ENCODE measurements at regions not wholly inside any gene's neighbourhood (a gene's known extent, or its start where the extent isn't known, plus 50 kb on each side); places are given as distances from the start of the nearest gene placed in this dataset.

GRCh38 chr3:127394984-127395662, 107.3 kb upstream of the PRR20G start:
- intact Hi-C loops (cut with DNase I) = no loop called here
- no peaks in the 10 kb centered on the region for H3K4me1 ChIP-seq (ENCODE audit: control insufficient read depth in 1 of 2, insufficient read depth in 2 of 2, low read length in 2 of 2)
- no peaks in the 10 kb centered on the region for H3K36me3 ChIP-seq (ENCODE audit: control insufficient read depth in 1 of 2, insufficient read depth in 2 of 2, low read length in 1 of 2)
- no peaks in the 10 kb centered on the region for H3K27me3 ChIP-seq (ENCODE audit: control insufficient read depth in 1 of 2, insufficient read depth in 2 of 2, low read length in 1 of 2)
- peaks cover 2% of the 10 kb centered on the region for H3K9me3 ChIP-seq (ENCODE audit: control insufficient read depth, low read length)
- WGBS, 2 donors = 66 to 73% methylated on average over 15 of the region's 15 CpGs
- DNase-seq (no peak), ATAC-seq (ENCODE audit: low FRiP score) (no peak)
- no peak overlapping the region for H3K4me3 ChIP-seq (ENCODE audit: low read length in 2 of 2)
- H3K27ac ChIP-seq (ENCODE audit: low read depth in 1 of 2, low read length in 2 of 2) = no peak overlapping the region

GRCh38 chr3:127394031-127394430, 106.2 kb upstream of the PRR20G start:
- no peak overlapping the region for H3K27ac ChIP-seq (ENCODE audit: low read depth in 1 of 2, low read length in 2 of 2)
- no peak overlapping the region for H3K4me3 ChIP-seq (ENCODE audit: low read length in 2 of 2)
- intact Hi-C loops (cut with DNase I) = no loop called here
- H3K4me1 ChIP-seq (ENCODE audit: control insufficient read depth in 1 of 2, insufficient read depth in 2 of 2, low read length in 2 of 2) = no peaks in the 10 kb centered on the region
- no peak for ATAC-seq (ENCODE audit: low FRiP score)
- peaks cover 2% of the 10 kb centered on the region for H3K9me3 ChIP-seq (ENCODE audit: control insufficient read depth, low read length)
- H3K36me3 ChIP-seq (ENCODE audit: control insufficient read depth in 1 of 2, insufficient read depth in 2 of 2, low read length in 1 of 2) = no peaks in the 10 kb centered on the region
- DNase-seq = no peak
- no peaks in the 10 kb centered on the region for H3K27me3 ChIP-seq (ENCODE audit: control insufficient read depth in 1 of 2, insufficient read depth in 2 of 2, low read length in 1 of 2)
- 60 to 69% methylated on average over 4 of the region's 4 CpGs for WGBS, 2 donors

GRCh38 chr3:127393131-127393820, 105.4 kb upstream of the PRR20G start:
- intact Hi-C loops (cut with DNase I) = no loop called here
- H3K4me1 ChIP-seq (ENCODE audit: control insufficient read depth in 1 of 2, insufficient read depth in 2 of 2, low read length in 2 of 2) = no peaks in the 10 kb centered on the region
- H3K9me3 ChIP-seq (ENCODE audit: control insufficient read depth, low read length) = peaks cover 2% of the 10 kb centered on the region
- H3K36me3 ChIP-seq (ENCODE audit: control insufficient read depth in 1 of 2, insufficient read depth in 2 of 2, low read length in 1 of 2) = no peaks in the 10 kb centered on the region
- ATAC-seq (ENCODE audit: low FRiP score) = no peak
- H3K27me3 ChIP-seq (ENCODE audit: control insufficient read depth in 1 of 2, insufficient read depth in 2 of 2, low read length in 1 of 2) = no peaks in the 10 kb centered on the region
- WGBS, 2 donors = 70 to 78% methylated on average over 5 of the region's 5 CpGs
- H3K4me3 ChIP-seq (ENCODE audit: low read length in 2 of 2) = no peak overlapping the region
- H3K27ac ChIP-seq (ENCODE audit: low read depth in 1 of 2, low read length in 2 of 2) = no peak overlapping the region
- no peak for DNase-seq

GRCh38 chr3:127392156-127392490, 104.3 kb upstream of the PRR20G start:
- Histone ChIP-seq H3K4me3 (ENCODE audit: low read length in 2 of 2) (no peak overlapping the region), H3K27me3 (ENCODE audit: control insufficient read depth in 1 of 2, insufficient read depth in 2 of 2, low read length in 1 of 2) (no peaks in the 10 kb centered on the region), H3K36me3 (ENCODE audit: control insufficient read depth in 1 of 2, insufficient read depth in 2 of 2, low read length in 1 of 2) (no peaks in the 10 kb centered on the region), H3K4me1 (ENCODE audit: control insufficient read depth in 1 of 2, insufficient read depth in 2 of 2, low read length in 2 of 2) (no peaks in the 10 kb centered on the region), H3K27ac (ENCODE audit: low read depth in 1 of 2, low read length in 2 of 2) (no peak overlapping the region), H3K9me3 (ENCODE audit: control insufficient read depth, low read length) (peaks cover 2% of the 10 kb centered on the region)
- 66 to 69% methylated on average over 8 of the region's 8 CpGs for WGBS, 2 donors
- intact Hi-C loops (cut with DNase I) = no loop called here
- peak in 1 of 2 donors; percentile 56 for DNase-seq
- ATAC-seq (ENCODE audit: low FRiP score) = no peak

GRCh38 chr3:127391436-127392155, 103.8 kb upstream of the PRR20G start:
- Histone ChIP-seq H3K4me1 (ENCODE audit: control insufficient read depth in 1 of 2, insufficient read depth in 2 of 2, low read length in 2 of 2) (no peaks in the 10 kb centered on the region), H3K27me3 (ENCODE audit: control insufficient read depth in 1 of 2, insufficient read depth in 2 of 2, low read length in 1 of 2) (no peaks in the 10 kb centered on the region), H3K9me3 (ENCODE audit: control insufficient read depth, low read length) (peaks cover 2% of the 10 kb centered on the region), H3K4me3 (ENCODE audit: low read length in 2 of 2) (no peak overlapping the region), H3K36me3 (ENCODE audit: control insufficient read depth in 1 of 2, insufficient read depth in 2 of 2, low read length in 1 of 2) (no peaks in the 10 kb centered on the region), H3K27ac (ENCODE audit: low read depth in 1 of 2, low read length in 2 of 2) (no peak overlapping the region)
- peak; percentile 15 for ATAC-seq (ENCODE audit: low FRiP score)
- 76 to 77% methylated on average over 14 of the region's 14 CpGs for WGBS, 2 donors
- intact Hi-C loops (cut with DNase I) = no loop called here
- DNase-seq = no peak

GRCh38 chr3:127390365-127391025, 102.6 kb upstream of the PRR20G start:
- no peaks in the 10 kb centered on the region for H3K36me3 ChIP-seq (ENCODE audit: control insufficient read depth in 1 of 2, insufficient read depth in 2 of 2, low read length in 1 of 2)
- no peaks in the 10 kb centered on the region for H3K27me3 ChIP-seq (ENCODE audit: control insufficient read depth in 1 of 2, insufficient read depth in 2 of 2, low read length in 1 of 2)
- intact Hi-C loops (cut with DNase I) = no loop called here
- no peak overlapping the region for H3K27ac ChIP-seq (ENCODE audit: low read depth in 1 of 2, low read length in 2 of 2)
- DNase-seq (no peak), ATAC-seq (ENCODE audit: low FRiP score) (no peak)
- WGBS, 2 donors = 73% methylated on average over 15 of the region's 15 CpGs
- no peaks in the 10 kb centered on the region for H3K4me1 ChIP-seq (ENCODE audit: control insufficient read depth in 1 of 2, insufficient read depth in 2 of 2, low read length in 2 of 2)
- H3K4me3 ChIP-seq (ENCODE audit: low read length in 2 of 2) = no peak overlapping the region
- peaks cover 2% of the 10 kb centered on the region for H3K9me3 ChIP-seq (ENCODE audit: control insufficient read depth, low read length)

- Histone ChIP-seq H3K4me3 (ENCODE audit: low read length in 2 of 2) (no peak overlapping the region), H3K4me1 (ENCODE audit: control insufficient read depth in 1 of 2, insufficient read depth in 2 of 2, low read length in 2 of 2) (no peaks in the 10 kb centered on the region), H3K36me3 (ENCODE audit: control insufficient read depth in 1 of 2, insufficient read depth in 2 of 2, low read length in 1 of 2) (no peaks in the 10 kb centered on the region), H3K27ac (ENCODE audit: low read depth in 1 of 2, low read length in 2 of 2) (no peak overlapping the region), H3K9me3 (ENCODE audit: control insufficient read depth, low read length) (peaks cover 2% of the 10 kb centered on the region), H3K27me3 (ENCODE audit: control insufficient read depth in 1 of 2, insufficient read depth in 2 of 2, low read length in 1 of 2) (no peaks in the 10 kb centered on the region)
- DNase-seq (no peak), ATAC-seq (ENCODE audit: low FRiP score) (no peak)
- intact Hi-C loops (cut with DNase I) = no loop called here
- WGBS, 2 donors = 81 to 93% methylated on average over 2 of the region's 2 CpGs
Measured at GRCh38 chr3:127389913-127390312, 102.1 kb upstream of the PRR20G start.

GRCh38 chr3:127389420-127389819, 101.6 kb upstream of the PRR20G start:
- Histone ChIP-seq H3K27ac (ENCODE audit: low read depth in 1 of 2, low read length in 2 of 2) (no peak overlapping the region), H3K27me3 (ENCODE audit: control insufficient read depth in 1 of 2, insufficient read depth in 2 of 2, low read length in 1 of 2) (no peaks in the 10 kb centered on the region), H3K9me3 (ENCODE audit: control insufficient read depth, low read length) (peaks cover 2% of the 10 kb centered on the region), H3K4me1 (ENCODE audit: control insufficient read depth in 1 of 2, insufficient read depth in 2 of 2, low read length in 2 of 2) (no peaks in the 10 kb centered on the region), H3K4me3 (ENCODE audit: low read length in 2 of 2) (no peak overlapping the region), H3K36me3 (ENCODE audit: control insufficient read depth in 1 of 2, insufficient read depth in 2 of 2, low read length in 1 of 2) (no peaks in the 10 kb centered on the region)
- ATAC-seq (ENCODE audit: low FRiP score) (no peak), DNase-seq (no peak)
- intact Hi-C loops (cut with DNase I) = no loop called here
- 78 to 83% methylated on average over 10 of the region's 10 CpGs for WGBS, 2 donors
